HEK293T (cell line): ENCODE measurements at regions not wholly inside any gene's neighbourhood (a gene's known extent, or its start where the extent isn't known, plus 50 kb on each side); places are given as distances from the start of the nearest gene placed in this dataset.

Experiments
- CTCF ChIA-PET: fragments of 350-600 bp; formaldehyde crosslinking; extraction: SDS; loops from one replicate; lab custom pipeline; 2021; ENCODE audit warnings: antibody characterized with exemption, inconsistent platforms; lab: Yijun Ruan, JAX
- POLR2A ChIA-PET: fragments of 350-600 bp; formaldehyde crosslinking; extraction: SDS; loops from one replicate; lab custom pipeline; 2020; ENCODE audit warnings: antibody characterized with exemption, inconsistent platforms; lab: Yijun Ruan, JAX
- DNase-seq: peaks from one replicate; pipeline ENCODE4 v3.0.0; 2012; ENCODE audit warnings: mixed read lengths; ENCODE audit errors: extremely low spot score
- ARNT ChIP-seq: fragments of 450-650 bp; IDR thresholded peaks from 2 replicates; pipeline ENCODE4 v1.6.1; 2017; ENCODE audit warnings: mild to moderate bottlenecking
- BHLHE40 ChIP-seq: fragments of 450-650 bp; IDR thresholded peaks from 2 replicates; pipeline ENCODE4 v1.6.1; 2016; ENCODE audit warnings: mild to moderate bottlenecking, moderate library complexity, borderline replicate concordance
- CTBP1 ChIP-seq: fragments of 450-650 bp; IDR thresholded peaks from 2 replicates; pipeline ENCODE4 v1.6.1; 2016; ENCODE audit warnings: borderline replicate concordance
- ELF4 ChIP-seq: fragments of 450-650 bp; IDR thresholded peaks from 2 replicates; pipeline ENCODE4 v1.6.1; 2017; ENCODE audit warnings: antibody characterized with exemption
- FOXA1 ChIP-seq: fragments of 450-650 bp; IDR thresholded peaks from 2 replicates; pipeline ENCODE4 v1.6.1; 2016; ENCODE audit warnings: mild to moderate bottlenecking
- FOXK2 ChIP-seq: fragments of 450-650 bp; IDR thresholded peaks from 2 replicates; pipeline ENCODE4 v1.6.1; 2016; ENCODE audit warnings: mild to moderate bottlenecking
- FOXM1 ChIP-seq: fragments of 450-650 bp; IDR thresholded peaks from 2 replicates; pipeline ENCODE4 v1.6.1; 2017; ENCODE audit warnings: mild to moderate bottlenecking, borderline replicate concordance
- HDGF ChIP-seq: fragments of 450-650 bp; IDR thresholded peaks from 2 replicates; pipeline ENCODE4 v1.6.1; 2017; ENCODE audit warnings: antibody characterized with exemption, borderline replicate concordance
- L3MBTL2 ChIP-seq: fragments of 450-650 bp; conservative IDR thresholded peaks from 2 replicates; pipeline ENCODE4 v1.6.1; 2016; ENCODE audit warnings: mild to moderate bottlenecking
- LEF1 ChIP-seq: fragments of 450-650 bp; IDR thresholded peaks from 2 replicates; pipeline ENCODE4 v1.6.1; 2017; ENCODE audit warnings: mild to moderate bottlenecking, borderline replicate concordance
- NFRKB ChIP-seq: fragments of 450-650 bp; IDR thresholded peaks from 2 replicates; pipeline ENCODE4 v1.6.1; 2016; ENCODE audit warnings: mild to moderate bottlenecking, moderate library complexity
- SP1 ChIP-seq: fragments of 450-650 bp; IDR thresholded peaks from 2 replicates; pipeline ENCODE4 v1.6.1; 2017
- SUZ12 ChIP-seq: fragments of 450-650 bp; IDR thresholded peaks from 2 replicates; pipeline ENCODE4 v1.6.1; 2016; ENCODE audit warnings: mild to moderate bottlenecking
- TARDBP ChIP-seq: fragments of 450-650 bp; IDR thresholded peaks from 2 replicates; pipeline ENCODE4 v1.6.1; 2016
- ZNF384 ChIP-seq: fragments of 450-650 bp; IDR thresholded peaks from 2 replicates; pipeline ENCODE4 v1.6.1; 2016
- TF ChIP-seq, protein P1 (sequence below): fragments of 450-650 bp; IDR thresholded peaks from 2 replicates; pipeline ENCODE4 v1.6.1; 2016

DNA sequence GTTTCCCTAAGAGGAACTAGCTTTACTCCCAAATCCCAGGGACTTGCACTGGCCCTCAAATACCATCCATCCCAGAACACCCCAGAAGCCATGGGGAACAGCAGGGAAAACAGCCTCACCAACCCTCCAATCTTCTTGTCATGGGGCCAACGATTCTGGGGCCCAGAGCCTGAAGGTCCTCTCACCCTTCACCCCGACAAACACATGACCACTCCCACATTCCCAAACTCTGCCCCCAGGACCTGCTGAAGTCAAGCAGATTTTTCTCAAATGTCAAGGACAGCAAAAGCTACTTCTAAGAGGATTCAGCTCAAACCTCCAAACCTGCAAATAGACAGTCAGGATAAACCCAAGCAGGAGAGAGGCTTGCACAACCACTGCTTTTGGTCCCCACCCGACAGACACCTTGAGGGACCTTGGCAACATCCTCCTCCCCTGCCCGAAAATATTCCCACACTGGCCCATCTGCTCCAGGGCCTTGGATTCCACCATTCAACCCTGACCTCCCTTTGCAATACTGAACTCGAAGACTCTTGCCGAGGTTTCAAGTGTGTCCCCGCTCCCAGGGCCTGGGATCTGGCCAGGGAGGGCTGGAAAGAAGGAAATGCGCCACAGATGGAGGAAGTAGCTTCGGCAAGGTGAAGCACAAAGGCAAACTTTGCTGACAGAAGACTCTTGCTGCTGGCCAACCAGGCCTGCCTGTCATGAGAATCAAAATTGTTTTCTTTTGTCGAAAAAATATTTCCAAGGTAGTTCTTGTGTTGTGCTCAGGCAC is 143.3 kb downstream of the ZFP36L2 start:
- TF ChIP-seq HDGF: no peak
- TF ChIP-seq BHLHE40: no peak
- TF ChIP-seq ARNT: no peak
- TF ChIP-seq FOXK2: no peak
- TF ChIP-seq ZNF384: no peak
- TF ChIP-seq ELF4: no peak
- TF ChIP-seq, protein P1, sequence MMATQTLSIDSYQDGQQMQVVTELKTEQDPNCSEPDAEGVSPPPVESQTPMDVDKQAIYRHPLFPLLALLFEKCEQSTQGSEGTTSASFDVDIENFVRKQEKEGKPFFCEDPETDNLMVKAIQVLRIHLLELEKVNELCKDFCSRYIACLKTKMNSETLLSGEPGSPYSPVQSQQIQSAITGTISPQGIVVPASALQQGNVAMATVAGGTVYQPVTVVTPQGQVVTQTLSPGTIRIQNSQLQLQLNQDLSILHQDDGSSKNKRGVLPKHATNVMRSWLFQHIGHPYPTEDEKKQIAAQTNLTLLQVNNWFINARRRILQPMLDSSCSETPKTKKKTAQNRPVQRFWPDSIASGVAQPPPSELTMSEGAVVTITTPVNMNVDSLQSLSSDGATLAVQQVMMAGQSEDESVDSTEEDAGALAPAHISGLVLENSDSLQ: no peak
- no peak for TF ChIP-seq SUZ12
- no peak for TF ChIP-seq SP1
- TF ChIP-seq NFRKB: no peak
- DNase-seq: no peak
- CTCF ChIA-PET: interaction anchor here (0.7 kb wide), 1 partner anchor 10 kb away, joined by 3 read pairs; no protein-coding TSS in a partner anchor
- POLR2A ChIA-PET: interaction anchor here (1.9 kb wide), 1 partner anchor 12 kb away, joined by 5 read pairs; no protein-coding TSS in a partner anchor

DNA sequence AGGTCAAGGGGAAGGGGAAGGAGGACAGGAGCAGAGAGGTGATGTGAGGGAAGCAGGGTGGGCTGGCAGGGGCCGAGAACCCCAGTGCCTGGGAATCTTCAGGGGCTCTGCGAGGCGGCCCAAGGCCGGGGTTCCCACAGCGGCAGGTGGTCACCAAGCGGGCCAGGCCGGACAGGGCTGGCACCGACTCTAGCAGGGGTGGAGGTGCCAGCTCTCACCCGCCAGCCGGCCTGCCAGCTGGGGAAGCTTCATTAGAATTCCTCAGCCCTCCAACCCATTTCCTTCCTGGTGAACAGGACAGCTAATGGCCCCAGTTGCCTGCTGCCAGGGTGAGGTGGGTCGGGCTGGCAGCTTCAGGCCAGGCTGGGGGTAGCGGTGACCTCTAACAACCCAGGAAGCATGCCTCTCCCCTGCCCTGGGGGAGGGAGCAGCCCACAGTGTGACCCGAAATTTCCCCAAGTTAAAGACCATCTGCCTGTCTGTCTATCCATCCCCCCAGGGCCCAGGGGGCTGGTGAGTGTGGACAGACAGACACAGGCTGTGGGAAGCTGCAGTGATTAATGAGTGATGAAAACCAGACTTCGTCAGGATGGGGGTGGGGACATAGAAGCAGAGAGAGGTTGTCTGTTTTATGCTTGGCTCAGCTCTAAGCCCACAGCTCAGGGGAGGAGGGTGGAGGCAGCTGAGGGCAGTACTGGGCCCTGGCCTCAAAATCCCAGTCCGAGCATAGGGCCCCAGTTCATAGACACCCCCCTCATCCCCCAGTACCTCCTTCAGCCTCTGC is 144.1 kb downstream of the ZFP36L2 start:
- DNase-seq: no peak
- no peak for TF ChIP-seq SUZ12
- TF ChIP-seq TARDBP: no peak
- no peak for TF ChIP-seq SP1
- TF ChIP-seq L3MBTL2: no peak
- TF ChIP-seq HDGF: no peak
- no peak for TF ChIP-seq FOXK2
- TF ChIP-seq ELF4: no peak
- TF ChIP-seq ARNT: no peak
- no peak for TF ChIP-seq BHLHE40
- TF ChIP-seq ZNF384: no peak
- TF ChIP-seq CTBP1: no peak
- no peak for TF ChIP-seq FOXA1
- TF ChIP-seq LEF1: no peak
- no peak for TF ChIP-seq FOXM1
- TF ChIP-seq, protein P1: no peak
- no peak for TF ChIP-seq NFRKB
- ChIA-PET CTCF (interaction anchor here (0.7 kb wide), 1 partner anchor 10 kb away, joined by 3 read pairs; no protein-coding TSS in a partner anchor), POLR2A (interaction anchor here (1.9 kb wide), 1 partner anchor 12 kb away, joined by 5 read pairs; no protein-coding TSS in a partner anchor)

DNA sequence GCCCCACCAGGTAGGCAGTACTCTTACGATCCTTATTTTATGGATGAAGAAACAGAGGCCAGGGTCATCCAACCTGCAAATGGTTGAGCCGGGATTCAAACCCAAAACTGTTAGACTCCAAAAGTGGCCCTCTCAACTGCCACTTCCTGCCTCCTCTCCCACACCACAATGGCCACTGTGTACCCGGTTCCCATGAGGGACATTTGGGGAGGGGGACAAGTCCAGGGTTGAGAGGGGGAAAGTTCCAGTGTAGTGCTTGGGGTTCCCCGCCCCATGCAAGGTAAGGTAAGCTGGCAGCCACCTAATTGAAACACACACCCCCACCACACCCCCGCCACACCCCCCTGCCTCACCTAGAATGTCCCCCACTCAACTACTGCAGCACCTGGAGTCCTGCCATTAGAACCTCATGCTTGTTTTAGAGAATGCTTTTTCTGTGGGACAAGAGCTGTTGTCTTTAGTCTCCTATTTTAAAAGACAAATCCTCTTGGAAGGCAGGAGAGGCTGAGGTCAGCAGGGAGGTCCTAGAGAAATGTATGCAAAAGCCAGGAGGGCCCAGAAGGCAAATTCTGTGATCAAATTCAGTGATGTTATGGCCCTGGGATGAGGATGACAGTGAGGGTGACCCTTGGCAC is 145.2 kb downstream of the ZFP36L2 start:
- POLR2A ChIA-PET: interaction anchor here (1.9 kb wide), 1 partner anchor 11 kb away, joined by 5 read pairs; no protein-coding TSS in a partner anchor
- TF ChIP-seq FOXK2 (no peak), ELF4 (no peak), HDGF (no peak), SUZ12 (no peak), NFRKB (no peak), ZNF384 (no peak), ARNT (no peak), CTBP1 (no peak), FOXM1 (no peak), LEF1 (no peak), FOXA1 (no peak), TARDBP (no peak), L3MBTL2 (no peak), SP1 (no peak), BHLHE40 (no peak)
- TF ChIP-seq, protein P1: no peak
- no peak for DNase-seq
- CTCF ChIA-PET: no interaction called here

GRCh38 chr2:43080571-43081021 is 145.8 kb downstream of the ZFP36L2 start:
- no peak for TF ChIP-seq LEF1
- TF ChIP-seq, protein P1: no peak
- no peak for TF ChIP-seq HDGF
- no peak for TF ChIP-seq TARDBP
- TF ChIP-seq L3MBTL2: no peak
- no peak for TF ChIP-seq SP1
- TF ChIP-seq NFRKB: no peak
- no peak for TF ChIP-seq ZNF384
- TF ChIP-seq ARNT: no peak
- no peak for TF ChIP-seq FOXM1
- TF ChIP-seq BHLHE40: no peak
- no peak for TF ChIP-seq FOXK2
- TF ChIP-seq FOXA1: no peak
- no peak for TF ChIP-seq SUZ12
- TF ChIP-seq ELF4: no peak
- TF ChIP-seq CTBP1: no peak
- POLR2A ChIA-PET: no interaction called here
- CTCF ChIA-PET: interaction anchor here (0.7 kb wide), 1 partner anchor 531 kb away, joined by 4 read pairs; no protein-coding TSS in a partner anchor
- DNase-seq: no peak
